Right lobe of liver (tissue), 4 donors: ENCODE measurements at regions not wholly inside any gene's neighbourhood (a gene's known extent, or its start where the extent isn't known, plus 50 kb on each side); places are given as distances from the start of the nearest gene placed in this dataset.

ENCODE experiments used
- CTCF ChIP-seq, 4 donors: fragments of 200-600 bp in 3 of 4; fragments of 450-650 bp in 1 of 4; IDR thresholded peaks; one replicate each; pipeline versions ENCODE4 v1.5.1 to v1.8.0; 2016 to 2022; ENCODE audit warnings: antibody characterized with exemption in 4 of 4, mild to moderate bottlenecking in 2 of 4
- POLR2A ChIP-seq: fragments of 450-650 bp; IDR thresholded peaks from one replicate; pipeline ENCODE4 v1.6.1; 2017; ENCODE audit warnings: antibody characterized with exemption, mild to moderate bottlenecking
- donor health status: DM: no; HTN: no; CAD: no.
- donor health status: DM: no; HTN: no; CAD: no.
- donor health status: DM: no; HTN: yes; CAD: no.

- TF ChIP-seq CTCF (IDR thresholded peaks at IDR 0.05): no peak
- no peak for TF ChIP-seq POLR2A
Observed at GRCh38 chr2:195471163-195471562, 185.9 kb upstream of the SLC39A10 start.
